ENCODE measurements at regions not wholly inside any gene's neighbourhood (a gene's known extent, or its start where the extent isn't known, plus 50 kb on each side); places are given as distances from the start of the nearest gene placed in this dataset.

GRCh38 chr3:70557976-70558375 lies 245.5 kb upstream of the MDFIC2 start:
- POLR2A ChIA-PET = interaction anchor here (0.5 kb wide), 1 partner anchor 1786 kb away, joined by 3 read pairs; no protein-coding TSS in a partner anchor
- Mint-ChIP-seq H3K4me1 (ENCODE audit: low read depth, unreplicated experiment) (no peaks in the 10 kb centered on the region), H3K36me3 (ENCODE audit: insufficient read depth, unreplicated experiment) (no peaks in the 10 kb centered on the region), H3K27me3 (ENCODE audit: insufficient read depth, unreplicated experiment) (peaks cover 7% of the 10 kb centered on the region), H3K9me3 (ENCODE audit: unreplicated experiment) (no peaks in the 10 kb centered on the region), H3K27ac (ENCODE audit: unreplicated experiment) (no peak overlapping the region), H3K4me3 (ENCODE audit: unreplicated experiment) (no peak overlapping the region)
- Histone ChIP-seq H3K4me3 (ENCODE audit: low read depth, low read length) (no peak overlapping the region), H3K9me3 (no peaks in the 10 kb centered on the region), H3K27me3 (replicated peaks; ENCODE audit: control insufficient read depth, insufficient read depth, low read length) (no peaks in the 10 kb centered on the region), H3K4me1 (no peaks in the 10 kb centered on the region), H3K36me3 (ENCODE audit: control insufficient read depth, insufficient read depth, low read length) (no peaks in the 10 kb centered on the region)
- TF ChIP-seq CTCF (IDR thresholded peaks at IDR 0.05; ENCODE audit: insufficient read depth in 1 of 2, low read depth in 1 of 2, low read length in 1 of 2, severe bottlenecking in 1 of 2, unreplicated experiment in 1 of 2) = no peak
- no TSS peak for BruUV-seq (replicated peaks)
- DNase-seq = no peak
- intact Hi-C loops (cut with micrococcal nuclease; ENCODE audit: unreplicated experiment) = no loop called here
- CTCF ChIA-PET = no interaction called here

- POLR2A ChIA-PET = no interaction called here
- intact Hi-C loops (cut with micrococcal nuclease; ENCODE audit: unreplicated experiment) = no loop called here
- CTCF ChIA-PET = no interaction called here
- H3K27ac Mint-ChIP-seq (ENCODE audit: unreplicated experiment) = no peak overlapping the region
- no peak for DNase-seq
- Histone ChIP-seq H3K36me3 (ENCODE audit: control insufficient read depth, insufficient read depth, low read length) (no peaks in the 10 kb centered on the region), H3K4me3 (ENCODE audit: low read depth, low read length) (no peak overlapping the region), H3K9me3 (no peaks in the 10 kb centered on the region), H3K4me1 (no peaks in the 10 kb centered on the region), H3K27me3 (replicated peaks; ENCODE audit: control insufficient read depth, insufficient read depth, low read length) (no peaks in the 10 kb centered on the region)
- TF ChIP-seq CTCF (IDR thresholded peaks at IDR 0.05; ENCODE audit: insufficient read depth in 1 of 2, low read depth in 1 of 2, low read length in 1 of 2, severe bottlenecking in 1 of 2, unreplicated experiment in 1 of 2) = no peak
- peaks cover 10% of the 10 kb centered on the region for H3K9me3 Mint-ChIP-seq (ENCODE audit: unreplicated experiment)
- no peaks in the 10 kb centered on the region for H3K36me3 Mint-ChIP-seq (ENCODE audit: insufficient read depth, unreplicated experiment)
- no TSS peak for BruUV-seq (replicated peaks)
- peaks cover 9% of the 10 kb centered on the region for H3K27me3 Mint-ChIP-seq (ENCODE audit: insufficient read depth, unreplicated experiment)
- H3K4me3 Mint-ChIP-seq (ENCODE audit: unreplicated experiment) = no peak overlapping the region
- H3K4me1 Mint-ChIP-seq (ENCODE audit: low read depth, unreplicated experiment) = no peaks in the 10 kb centered on the region
Observed at GRCh38 chr3:70556056-70556455, 243.6 kb upstream of the MDFIC2 start.

GRCh38 chr3:70554170-70554569 lies 241.7 kb upstream of the MDFIC2 start:
- intact Hi-C loops (cut with micrococcal nuclease; ENCODE audit: unreplicated experiment) = loop anchor here (5.0 kb wide), 2 partner anchors 1033 to 1098 kb away; no protein-coding TSS in a partner anchor
- ChIA-PET POLR2A (no interaction called here), CTCF (no interaction called here)
- Mint-ChIP-seq H3K9me3 (ENCODE audit: unreplicated experiment) (peaks cover 10% of the 10 kb centered on the region), H3K4me3 (ENCODE audit: unreplicated experiment) (no peak overlapping the region), H3K27ac (ENCODE audit: unreplicated experiment) (no peak overlapping the region), H3K4me1 (ENCODE audit: low read depth, unreplicated experiment) (no peaks in the 10 kb centered on the region), H3K36me3 (ENCODE audit: insufficient read depth, unreplicated experiment) (no peaks in the 10 kb centered on the region), H3K27me3 (ENCODE audit: insufficient read depth, unreplicated experiment) (peaks cover 12% of the 10 kb centered on the region)
- no peak for DNase-seq
- H3K4me1 ChIP-seq = no peaks in the 10 kb centered on the region
- no peaks in the 10 kb centered on the region for H3K36me3 ChIP-seq (ENCODE audit: control insufficient read depth, insufficient read depth, low read length)
- TF ChIP-seq CTCF (IDR thresholded peaks at IDR 0.05; ENCODE audit: insufficient read depth in 1 of 2, low read depth in 1 of 2, low read length in 1 of 2, severe bottlenecking in 1 of 2, unreplicated experiment in 1 of 2) = no peak
- no peaks in the 10 kb centered on the region for H3K9me3 ChIP-seq
- H3K27me3 ChIP-seq (replicated peaks; ENCODE audit: control insufficient read depth, insufficient read depth, low read length) = no peaks in the 10 kb centered on the region
- no peak overlapping the region for H3K4me3 ChIP-seq (ENCODE audit: low read depth, low read length)
- BruUV-seq (replicated peaks) = no TSS peak

Measured in Caco-2 (cell line).